Smooth muscle cell of the brain vasculature (primary cell): ENCODE measurements at regions not wholly inside any gene's neighbourhood (a gene's known extent, or its start where the extent isn't known, plus 50 kb on each side); places are given as distances from the start of the nearest gene placed in this dataset.

Experiments used
- DNase-seq: peaks from one replicate; pipeline ENCODE4 v3.0.0-alpha.2; 2012; ENCODE audit warnings: low read depth, low spot score

- no peak for DNase-seq
These were observed 559.9 kb upstream of the GOLIM4 start for GRCh38 chr3:168655611-168656010.

GRCh38 chr3:168654700-168655099 is 559.0 kb upstream of the GOLIM4 start:
- DNase-seq: no peak

GRCh38 chr3:168653255-168653654 is 557.5 kb upstream of the GOLIM4 start:
- DNase-seq: no peak

GRCh38 chr3:168648321-168648720 is 552.6 kb upstream of the GOLIM4 start:
- DNase-seq: no peak

GRCh38 chr3:168647582-168647981 is 551.9 kb upstream of the GOLIM4 start:
- DNase-seq: no peak

- DNase-seq: no peak
These were observed 549.5 kb upstream of the GOLIM4 start for GRCh38 chr3:168645180-168645579.

GRCh38 chr3:168628549-168628948 is 532.8 kb upstream of the GOLIM4 start:
- no peak for DNase-seq

- no peak for DNase-seq
These were observed 529.8 kb upstream of the GOLIM4 start for GRCh38 chr3:168625477-168625876.

GRCh38 chr3:168624892-168625448 is 529.2 kb upstream of the GOLIM4 start:
- DNase-seq: no peak

GRCh38 chr3:168624195-168624594 is 528.5 kb upstream of the GOLIM4 start:
- DNase-seq: no peak

- DNase-seq: no peak
These were observed 527.1 kb upstream of the GOLIM4 start for GRCh38 chr3:168622795-168623194.

- DNase-seq: no peak
These were observed 525.1 kb upstream of the GOLIM4 start for GRCh38 chr3:168620854-168621253.

GRCh38 chr3:168618827-168619470 is 523.2 kb upstream of the GOLIM4 start:
- no peak for DNase-seq

- DNase-seq: no peak
These were observed 521.9 kb upstream of the GOLIM4 start for GRCh38 chr3:168617658-168618057.

GRCh38 chr3:168616915-168617314 is 521.2 kb upstream of the GOLIM4 start:
- no peak for DNase-seq

GRCh38 chr3:168615493-168616020 is 519.8 kb upstream of the GOLIM4 start:
- no peak for DNase-seq

GRCh38 chr3:168613151-168613550 is 517.4 kb upstream of the GOLIM4 start:
- no peak for DNase-seq

- DNase-seq: no peak
These were observed 516.9 kb upstream of the GOLIM4 start for GRCh38 chr3:168612671-168613070.

- no peak for DNase-seq
These were observed 516.1 kb upstream of the GOLIM4 start for GRCh38 chr3:168611826-168612225.

GRCh38 chr3:168608926-168609325 is 513.2 kb upstream of the GOLIM4 start:
- no peak for DNase-seq

- DNase-seq: no peak
These were observed 509.0 kb upstream of the GOLIM4 start for GRCh38 chr3:168604767-168605166.

- no peak for DNase-seq
These were observed 502.5 kb upstream of the GOLIM4 start for GRCh38 chr3:168598250-168598649.

- DNase-seq: no peak
These were observed 500.6 kb upstream of the GOLIM4 start for GRCh38 chr3:168596175-168596823.
